ENCODE measurements at regions not wholly inside any gene's neighbourhood (a gene's known extent, or its start where the extent isn't known, plus 50 kb on each side); places are given as distances from the start of the nearest gene placed in this dataset.

GRCh38 chr3:5039585-5039984 is 60.3 kb downstream of the BHLHE40 start:
- H2BK20ac ChIP-seq (ENCODE audit: low read length), result no peak overlapping the region
- H2BK5ac ChIP-seq (ENCODE audit: low read depth, low read length), result no peak overlapping the region
- H3K14ac ChIP-seq (ENCODE audit: insufficient read length), result no peak overlapping the region
- no peak overlapping the region for H2AFZ ChIP-seq (ENCODE audit: low read length)
- no peak overlapping the region for H3K56ac ChIP-seq (replicated peaks; ENCODE audit: insufficient read length, low read depth, low read length)
- no peak overlapping the region for H3K4ac ChIP-seq (replicated peaks; ENCODE audit: insufficient read length, low read depth, low read length)
- no peak overlapping the region for H4K8ac ChIP-seq (ENCODE audit: extremely low read depth, insufficient read depth, low read length)
- no peaks in the 10 kb centered on the region for H3K27me3 ChIP-seq (replicated peaks in 1 of 4; ENCODE audit: control insufficient read depth in 3 of 4, extremely low read depth in 1 of 4, insufficient read depth in 3 of 4, low read length in 3 of 4)
- TF ChIP-seq KDM4A (IDR thresholded peaks at IDR 0.05; ENCODE audit: low read depth, low read length, severe bottlenecking), result no peak
- TF ChIP-seq BCL11A (IDR thresholded peaks at IDR 0.05; ENCODE audit: low read depth in 2 of 2, low read length in 2 of 2), result no peak
- TF ChIP-seq ATF3 (IDR thresholded peaks at IDR 0.05; ENCODE audit: insufficient read depth, low read depth, low read length), result no peak
- TF ChIP-seq SRF (IDR thresholded peaks at IDR 0.05; ENCODE audit: low read depth, low read length), result no peak
- TF ChIP-seq SP4 (IDR thresholded peaks at IDR 0.05; ENCODE audit: low read length), result no peak
- no peak overlapping the region for H4K91ac ChIP-seq (replicated peaks; ENCODE audit: insufficient read length, low read length)
- H3K9ac ChIP-seq (replicated peaks in 1 of 4; ENCODE audit: extremely low read depth in 1 of 4, low read depth in 3 of 4, low read length in 3 of 4), result no peak overlapping the region
- no peak overlapping the region for H3K4me3 ChIP-seq (ENCODE audit: extremely low read depth in 1 of 4, insufficient read depth in 2 of 4, low read depth in 3 of 4, low read length in 4 of 4)
- WGBS, 2 experiments (ENCODE audit: extremely low coverage in 1 of 2, insufficient coverage in 1 of 2, insufficient read length in 1 of 2, insufficient replicate concordance in 2 of 2, low coverage in 1 of 2, low lambda C conversion rate in 2 of 2, missing lambda C conversion rate in 1 of 2), result 77% methylated on average over 2 of the region's 2 CpGs; no CpG with 5 or more reads in 1 of the 2 experiments
- no peak overlapping the region for H2BK15ac ChIP-seq (ENCODE audit: low read length)
- no peak overlapping the region for H3K23ac ChIP-seq (ENCODE audit: insufficient read length)
- H3K9me3 ChIP-seq (ENCODE audit: insufficient read depth in 2 of 2, low read depth in 1 of 2, low read length in 1 of 2), result no peaks in the 10 kb centered on the region
- H2AK5ac ChIP-seq (ENCODE audit: low read depth, low read length), result no peak overlapping the region
- no peaks in the 10 kb centered on the region for H3K79me2 ChIP-seq (ENCODE audit: control insufficient read depth in 1 of 2, insufficient read depth in 2 of 2, low read length in 2 of 2)
- no peaks in the 10 kb centered on the region for H3K79me1 ChIP-seq (ENCODE audit: low read depth, low read length)
- H3K27ac ChIP-seq (ENCODE audit: low read depth, low read length), result no peak overlapping the region
- no peaks in the 10 kb centered on the region for H3K36me3 ChIP-seq (ENCODE audit: control insufficient read depth in 2 of 4, insufficient read depth in 4 of 4, low read length in 3 of 4)
- H2BK120ac ChIP-seq (replicated peaks; ENCODE audit: low read depth, low read length), result no peak overlapping the region
- DNase-seq (ENCODE audit: low read depth in 1 of 2, low spot score in 2 of 2), result no peak
- CTCF ChIA-PET (ENCODE audit: partially characterized antibody), result interaction anchor here (0.6 to 4.3 kb wide), 6 partner anchors 11 to 64 kb away, joined by 3 to 20 read pairs (median 4); no protein-coding TSS in a partner anchor
- H2BK12ac ChIP-seq (ENCODE audit: low read depth, low read length), result no peak overlapping the region
- H4K20me1 ChIP-seq (replicated peaks in 1 of 2; ENCODE audit: control insufficient read depth in 1 of 2, insufficient read depth in 2 of 2, low read length in 2 of 2), result no peaks in the 10 kb centered on the region
- H3K4me1 ChIP-seq (replicated peaks in 1 of 4; ENCODE audit: control insufficient read depth in 3 of 4, insufficient read depth in 4 of 4, low read length in 3 of 4), result no peaks in the 10 kb centered on the region
- POLR2A ChIA-PET (ENCODE audit: partially characterized antibody), result interaction anchor here (0.7 kb wide), 1 partner anchor 40 kb away, joined by 3 read pairs; no protein-coding TSS in a partner anchor
- no peaks in the 10 kb centered on the region for H3K23me2 ChIP-seq (ENCODE audit: low read depth, low read length)
- H3K4me2 ChIP-seq (ENCODE audit: insufficient read depth in 1 of 2, low read depth in 2 of 2, low read length in 2 of 2), result no peak overlapping the region
- no peak for FAIRE-seq
- no peak overlapping the region for H4K5ac ChIP-seq (ENCODE audit: insufficient read length, low read depth, low read length)
- no peak overlapping the region for H3K18ac ChIP-seq (ENCODE audit: extremely low read depth, low read length)

Data from H1 (cell line).